ENCODE measurements at regions not wholly inside any gene's neighbourhood (a gene's known extent, or its start where the extent isn't known, plus 50 kb on each side); places are given as distances from the start of the nearest gene placed in this dataset.

DNA sequence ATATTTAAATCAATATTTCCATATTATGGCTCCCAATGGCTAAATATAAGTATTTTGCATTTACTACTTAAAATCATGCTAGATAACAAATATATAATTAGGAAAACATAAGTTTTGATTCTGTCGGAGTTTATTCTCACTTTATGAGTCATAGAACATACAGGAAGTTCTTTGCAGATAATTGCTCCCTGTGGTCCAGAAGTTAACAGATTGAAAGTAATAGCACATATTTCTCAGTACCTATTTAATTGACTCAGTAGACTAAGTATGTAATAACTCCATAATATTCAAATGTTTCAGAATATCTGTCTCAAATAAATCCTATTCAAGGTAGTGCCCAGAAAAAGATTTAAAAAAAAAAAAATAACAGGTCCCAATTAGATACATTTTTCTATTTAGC, 806.0 kb upstream of the ATXN7L3B start:
- TF ChIP-seq POLR2A (IDR thresholded peaks at IDR 0.05; ENCODE audit: extremely low read depth, insufficient read length), result no peak
- TF ChIP-seq, protein P1, sequence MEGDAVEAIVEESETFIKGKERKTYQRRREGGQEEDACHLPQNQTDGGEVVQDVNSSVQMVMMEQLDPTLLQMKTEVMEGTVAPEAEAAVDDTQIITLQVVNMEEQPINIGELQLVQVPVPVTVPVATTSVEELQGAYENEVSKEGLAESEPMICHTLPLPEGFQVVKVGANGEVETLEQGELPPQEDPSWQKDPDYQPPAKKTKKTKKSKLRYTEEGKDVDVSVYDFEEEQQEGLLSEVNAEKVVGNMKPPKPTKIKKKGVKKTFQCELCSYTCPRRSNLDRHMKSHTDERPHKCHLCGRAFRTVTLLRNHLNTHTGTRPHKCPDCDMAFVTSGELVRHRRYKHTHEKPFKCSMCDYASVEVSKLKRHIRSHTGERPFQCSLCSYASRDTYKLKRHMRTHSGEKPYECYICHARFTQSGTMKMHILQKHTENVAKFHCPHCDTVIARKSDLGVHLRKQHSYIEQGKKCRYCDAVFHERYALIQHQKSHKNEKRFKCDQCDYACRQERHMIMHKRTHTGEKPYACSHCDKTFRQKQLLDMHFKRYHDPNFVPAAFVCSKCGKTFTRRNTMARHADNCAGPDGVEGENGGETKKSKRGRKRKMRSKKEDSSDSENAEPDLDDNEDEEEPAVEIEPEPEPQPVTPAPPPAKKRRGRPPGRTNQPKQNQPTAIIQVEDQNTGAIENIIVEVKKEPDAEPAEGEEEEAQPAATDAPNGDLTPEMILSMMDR (IDR thresholded peaks at IDR 0.05; ENCODE audit: low read depth, low read length), result no peak
- TF ChIP-seq, protein P2, sequence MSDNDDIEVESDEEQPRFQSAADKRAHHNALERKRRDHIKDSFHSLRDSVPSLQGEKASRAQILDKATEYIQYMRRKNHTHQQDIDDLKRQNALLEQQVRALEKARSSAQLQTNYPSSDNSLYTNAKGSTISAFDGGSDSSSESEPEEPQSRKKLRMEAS (IDR thresholded peaks at IDR 0.05; ENCODE audit: low read depth, low read length), result no peak
